Neural cell (in vitro differentiated cells): ENCODE measurements at regions not wholly inside any gene's neighbourhood (a gene's known extent, or its start where the extent isn't known, plus 50 kb on each side); places are given as distances from the start of the nearest gene placed in this dataset.

Experiments
- EP300 ChIP-seq: fragments of 450-650 bp; conservative IDR thresholded peaks from 2 replicates; pipeline ENCODE4 v1.6.1; 2014; ENCODE audit warnings: antibody characterized with exemption, mild to moderate bottlenecking, moderate library complexity; ENCODE audit not compliant: poor library complexity, severe bottlenecking
- EZH2 ChIP-seq: fragments of 200-600, 300-800 bp; shearing (Covaris generic), sonication (generic); IDR thresholded peaks from 2 replicates; pipeline ENCODE4 v1.6.1; 2014; ENCODE audit warnings: antibody characterized with exemption, low read length, borderline replicate concordance, mild to moderate bottlenecking; ENCODE audit not compliant: insufficient read depth, poor library complexity, severe bottlenecking
- MXI1 ChIP-seq: fragments of 450-650 bp; conservative IDR thresholded peaks from 2 replicates; pipeline ENCODE4 v1.6.1; 2014; ENCODE audit warnings: antibody characterized with exemption, mild to moderate bottlenecking; ENCODE audit not compliant: poor library complexity, severe bottlenecking
- POLR2AphosphoS5 ChIP-seq: IDR thresholded peaks from 2 replicates; pipeline ENCODE4 v1.6.1; 2012
- SMC3 ChIP-seq: fragments of 450-650 bp; conservative IDR thresholded peaks from 2 replicates; pipeline ENCODE4 v1.6.1; 2014; ENCODE audit warnings: antibody characterized with exemption, mild to moderate bottlenecking, moderate library complexity; ENCODE audit not compliant: poor library complexity
- TAF1 ChIP-seq: IDR thresholded peaks from 2 replicates; pipeline ENCODE4 v1.6.1; 2012; ENCODE audit warnings: low read depth
- TF ChIP-seq, protein P1 (sequence below): fragments of 450-650 bp; IDR thresholded peaks from 2 replicates; pipeline ENCODE4 v1.5.1; 2014; ENCODE audit warnings: antibody characterized with exemption, mild to moderate bottlenecking, moderate library complexity; ENCODE audit not compliant: poor library complexity, severe bottlenecking
- TF ChIP-seq, protein P2 (sequence below): IDR thresholded peaks from 2 replicates; pipeline ENCODE4 v1.6.1; 2012; ENCODE audit warnings: borderline replicate concordance

DNA sequence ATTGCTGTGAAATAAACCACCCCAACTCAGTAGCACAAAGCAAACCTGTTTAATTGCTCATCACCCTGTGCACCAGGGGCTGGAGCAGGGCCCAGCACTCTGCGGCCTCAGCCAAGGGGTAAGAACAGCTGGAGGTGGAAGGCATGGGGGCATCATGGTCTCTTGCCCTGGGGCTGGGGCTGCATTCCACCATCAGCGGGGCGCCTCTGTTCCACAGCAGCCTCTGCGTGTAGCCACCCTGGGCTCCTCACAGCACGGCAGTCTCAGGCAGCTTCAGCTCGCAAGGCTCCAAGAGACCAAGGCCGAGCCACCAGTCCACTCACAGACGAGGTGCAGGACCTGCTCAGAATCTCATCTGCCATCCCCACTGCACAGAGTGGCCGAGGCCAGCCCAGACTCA, 630.7 kb downstream of the TBC1D22A start:
- TF ChIP-seq, protein P1, sequence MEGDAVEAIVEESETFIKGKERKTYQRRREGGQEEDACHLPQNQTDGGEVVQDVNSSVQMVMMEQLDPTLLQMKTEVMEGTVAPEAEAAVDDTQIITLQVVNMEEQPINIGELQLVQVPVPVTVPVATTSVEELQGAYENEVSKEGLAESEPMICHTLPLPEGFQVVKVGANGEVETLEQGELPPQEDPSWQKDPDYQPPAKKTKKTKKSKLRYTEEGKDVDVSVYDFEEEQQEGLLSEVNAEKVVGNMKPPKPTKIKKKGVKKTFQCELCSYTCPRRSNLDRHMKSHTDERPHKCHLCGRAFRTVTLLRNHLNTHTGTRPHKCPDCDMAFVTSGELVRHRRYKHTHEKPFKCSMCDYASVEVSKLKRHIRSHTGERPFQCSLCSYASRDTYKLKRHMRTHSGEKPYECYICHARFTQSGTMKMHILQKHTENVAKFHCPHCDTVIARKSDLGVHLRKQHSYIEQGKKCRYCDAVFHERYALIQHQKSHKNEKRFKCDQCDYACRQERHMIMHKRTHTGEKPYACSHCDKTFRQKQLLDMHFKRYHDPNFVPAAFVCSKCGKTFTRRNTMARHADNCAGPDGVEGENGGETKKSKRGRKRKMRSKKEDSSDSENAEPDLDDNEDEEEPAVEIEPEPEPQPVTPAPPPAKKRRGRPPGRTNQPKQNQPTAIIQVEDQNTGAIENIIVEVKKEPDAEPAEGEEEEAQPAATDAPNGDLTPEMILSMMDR: no peak
- no peak for TF ChIP-seq EP300
- no peak for TF ChIP-seq TAF1
- TF ChIP-seq POLR2AphosphoS5: no peak
- no peak for TF ChIP-seq EZH2
- TF ChIP-seq, protein P2, sequence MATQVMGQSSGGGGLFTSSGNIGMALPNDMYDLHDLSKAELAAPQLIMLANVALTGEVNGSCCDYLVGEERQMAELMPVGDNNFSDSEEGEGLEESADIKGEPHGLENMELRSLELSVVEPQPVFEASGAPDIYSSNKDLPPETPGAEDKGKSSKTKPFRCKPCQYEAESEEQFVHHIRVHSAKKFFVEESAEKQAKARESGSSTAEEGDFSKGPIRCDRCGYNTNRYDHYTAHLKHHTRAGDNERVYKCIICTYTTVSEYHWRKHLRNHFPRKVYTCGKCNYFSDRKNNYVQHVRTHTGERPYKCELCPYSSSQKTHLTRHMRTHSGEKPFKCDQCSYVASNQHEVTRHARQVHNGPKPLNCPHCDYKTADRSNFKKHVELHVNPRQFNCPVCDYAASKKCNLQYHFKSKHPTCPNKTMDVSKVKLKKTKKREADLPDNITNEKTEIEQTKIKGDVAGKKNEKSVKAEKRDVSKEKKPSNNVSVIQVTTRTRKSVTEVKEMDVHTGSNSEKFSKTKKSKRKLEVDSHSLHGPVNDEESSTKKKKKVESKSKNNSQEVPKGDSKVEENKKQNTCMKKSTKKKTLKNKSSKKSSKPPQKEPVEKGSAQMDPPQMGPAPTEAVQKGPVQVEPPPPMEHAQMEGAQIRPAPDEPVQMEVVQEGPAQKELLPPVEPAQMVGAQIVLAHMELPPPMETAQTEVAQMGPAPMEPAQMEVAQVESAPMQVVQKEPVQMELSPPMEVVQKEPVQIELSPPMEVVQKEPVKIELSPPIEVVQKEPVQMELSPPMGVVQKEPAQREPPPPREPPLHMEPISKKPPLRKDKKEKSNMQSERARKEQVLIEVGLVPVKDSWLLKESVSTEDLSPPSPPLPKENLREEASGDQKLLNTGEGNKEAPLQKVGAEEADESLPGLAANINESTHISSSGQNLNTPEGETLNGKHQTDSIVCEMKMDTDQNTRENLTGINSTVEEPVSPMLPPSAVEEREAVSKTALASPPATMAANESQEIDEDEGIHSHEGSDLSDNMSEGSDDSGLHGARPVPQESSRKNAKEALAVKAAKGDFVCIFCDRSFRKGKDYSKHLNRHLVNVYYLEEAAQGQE: no peak
- no peak for TF ChIP-seq SMC3
- TF ChIP-seq MXI1: no peak
